Astrocyte (in vitro differentiated cells and primary cell): ENCODE measurements at regions not wholly inside any gene's neighbourhood (a gene's known extent, or its start where the extent isn't known, plus 50 kb on each side); places are given as distances from the start of the nearest gene placed in this dataset.
"Not testable (repeated sequence)": the region's sequence is repeated elsewhere in the genome, so short reads cannot be mapped to it uniquely, and the experiment has no call there.

Source experiments
- EZH2 ChIP-seq: IDR thresholded peaks from 2 replicates; pipeline ENCODE4 v1.6.1; 2012; ENCODE audit warnings: mild to moderate bottlenecking, low read length, inconsistent platforms; ENCODE audit not compliant: insufficient read depth
- TF ChIP-seq, protein P1 (sequence below): IDR thresholded peaks from 2 replicates; pipeline ENCODE4 v1.5.1; 2011; ENCODE audit warnings: low read depth, mild to moderate bottlenecking, inconsistent platforms, low read length, moderate library complexity; ENCODE audit not compliant: insufficient read depth

GRCh38 chr1:189225794-189226145 lies 1251.9 kb downstream of the BRINP3 start:
- TF ChIP-seq, protein P1, sequence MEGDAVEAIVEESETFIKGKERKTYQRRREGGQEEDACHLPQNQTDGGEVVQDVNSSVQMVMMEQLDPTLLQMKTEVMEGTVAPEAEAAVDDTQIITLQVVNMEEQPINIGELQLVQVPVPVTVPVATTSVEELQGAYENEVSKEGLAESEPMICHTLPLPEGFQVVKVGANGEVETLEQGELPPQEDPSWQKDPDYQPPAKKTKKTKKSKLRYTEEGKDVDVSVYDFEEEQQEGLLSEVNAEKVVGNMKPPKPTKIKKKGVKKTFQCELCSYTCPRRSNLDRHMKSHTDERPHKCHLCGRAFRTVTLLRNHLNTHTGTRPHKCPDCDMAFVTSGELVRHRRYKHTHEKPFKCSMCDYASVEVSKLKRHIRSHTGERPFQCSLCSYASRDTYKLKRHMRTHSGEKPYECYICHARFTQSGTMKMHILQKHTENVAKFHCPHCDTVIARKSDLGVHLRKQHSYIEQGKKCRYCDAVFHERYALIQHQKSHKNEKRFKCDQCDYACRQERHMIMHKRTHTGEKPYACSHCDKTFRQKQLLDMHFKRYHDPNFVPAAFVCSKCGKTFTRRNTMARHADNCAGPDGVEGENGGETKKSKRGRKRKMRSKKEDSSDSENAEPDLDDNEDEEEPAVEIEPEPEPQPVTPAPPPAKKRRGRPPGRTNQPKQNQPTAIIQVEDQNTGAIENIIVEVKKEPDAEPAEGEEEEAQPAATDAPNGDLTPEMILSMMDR, result not testable (repeated sequence)
- TF ChIP-seq EZH2, result not testable (repeated sequence)
